NCI-H82 (cell line): ENCODE measurements at regions not wholly inside any gene's neighbourhood (a gene's known extent, or its start where the extent isn't known, plus 50 kb on each side); places are given as distances from the start of the nearest gene placed in this dataset.

Experiments
- DNase-seq: peaks from one replicate; lab custom pipeline; 2025; lab: John Stamatoyannopoulos, UW

DNA sequence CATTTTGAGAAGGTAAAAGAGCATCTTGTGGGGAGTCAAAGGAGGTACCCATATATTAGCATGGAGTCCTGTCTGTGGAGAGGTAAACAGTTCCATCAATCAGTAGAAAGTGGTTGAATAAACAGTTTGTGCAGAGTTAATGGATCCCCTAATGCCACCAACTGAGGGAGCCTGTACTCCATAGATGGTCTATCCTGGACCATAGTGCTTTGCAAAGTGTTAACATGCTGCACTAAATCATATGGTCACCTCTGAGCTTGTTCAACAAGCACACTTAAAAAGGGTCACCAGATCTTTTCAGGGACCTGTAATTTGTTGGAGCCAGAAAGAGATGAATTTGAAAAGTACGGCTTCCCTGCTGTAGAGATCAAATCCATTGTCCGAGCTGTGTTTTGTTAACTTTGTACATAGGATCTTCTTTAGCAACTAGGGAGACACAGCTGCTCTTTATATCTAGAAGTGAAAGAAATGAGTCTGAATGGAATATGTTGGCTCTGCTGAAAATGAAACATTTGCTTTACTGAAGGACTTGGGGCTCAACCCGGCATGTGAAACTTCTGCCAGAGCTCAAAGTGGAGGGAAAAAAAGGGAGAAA lies 366.4 kb downstream of the ETNK1 start:
- no peak for DNase-seq

DNA sequence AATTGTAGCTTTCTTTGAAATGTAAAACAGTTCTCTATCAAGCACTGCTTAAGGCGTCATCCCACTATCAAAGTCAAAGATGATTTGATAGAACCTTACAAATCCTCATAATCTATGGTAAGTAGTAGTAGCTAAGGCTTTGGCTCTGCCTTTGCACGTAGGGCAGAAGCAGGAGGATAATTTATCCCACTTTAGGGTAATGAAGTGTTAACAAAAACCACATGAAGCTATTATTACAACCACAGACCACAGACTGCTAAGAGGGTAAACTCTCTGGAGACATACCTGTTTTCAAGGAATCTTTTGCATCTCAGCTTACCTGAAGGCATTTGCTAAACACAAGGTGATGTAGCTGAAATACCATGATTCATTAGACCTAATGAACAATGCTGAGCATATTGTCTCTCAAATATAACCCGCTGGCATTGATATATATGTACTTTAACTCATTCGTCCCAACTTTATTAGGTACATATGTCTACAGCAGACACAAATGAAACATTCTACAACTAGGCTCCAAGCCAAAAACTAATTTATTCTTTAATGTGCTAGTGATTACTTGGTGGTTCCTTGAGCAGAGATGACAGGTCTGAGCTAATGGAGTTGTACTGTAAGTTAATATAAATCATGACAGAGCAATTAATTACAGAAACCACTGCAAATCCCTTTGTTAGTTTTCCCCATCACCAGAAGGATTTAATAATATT lies 368.8 kb downstream of the ETNK1 start:
- DNase-seq, result no peak

DNA sequence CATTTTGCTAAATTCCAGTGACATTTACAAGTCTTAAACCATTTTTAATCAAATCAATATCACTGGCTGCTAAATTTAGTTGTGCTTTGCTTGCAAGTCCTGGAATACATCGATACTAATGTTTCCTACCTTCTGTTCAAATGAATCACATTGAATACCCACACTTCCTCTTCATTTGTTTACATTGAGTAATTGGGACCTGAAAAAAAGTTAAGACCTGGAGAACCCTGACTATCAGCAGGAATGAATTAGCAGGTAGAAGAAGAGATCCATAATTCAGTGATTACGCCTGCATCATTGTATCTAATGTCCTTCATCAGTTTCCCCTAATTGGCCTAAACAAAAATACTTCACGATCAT lies 369.3 kb downstream of the ETNK1 start:
- DNase-seq, result no peak

DNA sequence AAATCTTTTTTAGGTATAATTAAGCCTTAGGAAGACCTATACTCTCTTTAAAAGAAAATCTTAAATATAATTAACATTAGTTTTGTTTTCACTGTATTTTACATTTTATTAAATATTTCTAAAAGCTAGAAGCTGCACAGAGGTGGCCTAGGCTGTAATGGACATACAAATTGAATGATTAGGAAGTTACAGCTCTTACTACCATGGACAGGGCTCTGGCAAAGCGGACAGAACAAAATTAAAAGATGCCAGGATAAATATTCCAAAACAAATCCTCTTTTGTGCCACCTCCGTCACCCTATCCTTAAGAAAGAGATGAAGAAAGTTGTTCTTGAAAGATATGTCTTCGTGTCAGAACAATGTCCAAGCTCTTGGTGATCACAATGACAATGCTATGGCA lies 376.5 kb downstream of the ETNK1 start:
- DNase-seq, result no peak

DNA sequence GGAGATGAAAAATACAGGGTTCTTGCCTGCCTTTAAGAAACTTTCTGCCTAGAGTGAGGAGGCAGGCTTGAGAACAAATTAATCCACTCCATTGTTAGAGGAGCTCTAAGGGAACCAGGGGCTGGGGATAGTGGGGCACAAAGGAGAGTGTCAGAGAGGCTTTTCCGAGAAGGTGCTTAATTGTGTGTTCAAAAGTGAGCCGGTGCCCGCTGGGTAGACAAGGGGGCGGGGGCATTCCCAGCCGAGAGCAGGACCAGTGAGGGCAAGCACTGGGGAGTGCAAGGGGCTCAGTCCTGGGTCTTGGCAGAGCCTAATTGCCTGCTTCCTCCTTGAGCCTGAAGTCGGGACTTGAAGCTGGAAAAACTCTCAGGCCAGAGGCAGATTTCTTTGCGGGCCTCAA lies 377.4 kb downstream of the ETNK1 start:
- DNase-seq, result no peak

DNA sequence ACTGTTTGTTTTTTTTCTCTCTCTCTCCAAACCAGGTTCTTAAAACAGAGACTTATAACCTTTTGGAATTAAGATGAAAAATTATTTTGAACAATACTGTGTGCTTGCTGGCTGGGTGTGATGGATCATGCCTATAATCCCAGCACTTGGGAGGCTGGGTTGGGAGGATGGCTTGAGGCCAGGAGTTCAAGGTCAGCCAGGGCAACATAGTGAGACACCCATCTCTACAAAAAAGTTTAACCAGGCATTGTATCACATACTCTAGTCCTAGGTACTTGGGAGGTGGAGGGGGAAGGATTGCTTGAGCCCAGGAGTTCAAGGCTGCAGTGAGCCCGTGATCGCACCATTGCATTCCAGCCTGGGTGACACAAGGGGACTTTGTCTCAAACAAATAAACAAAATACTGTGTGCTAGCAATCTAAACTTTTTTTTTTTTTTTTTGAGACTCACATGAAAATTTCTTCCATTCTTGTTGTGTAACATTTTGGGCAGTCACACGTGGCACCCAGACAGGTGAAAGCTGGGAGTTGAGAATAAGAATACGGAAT lies 379.6 kb downstream of the ETNK1 start:
- no peak for DNase-seq

DNA sequence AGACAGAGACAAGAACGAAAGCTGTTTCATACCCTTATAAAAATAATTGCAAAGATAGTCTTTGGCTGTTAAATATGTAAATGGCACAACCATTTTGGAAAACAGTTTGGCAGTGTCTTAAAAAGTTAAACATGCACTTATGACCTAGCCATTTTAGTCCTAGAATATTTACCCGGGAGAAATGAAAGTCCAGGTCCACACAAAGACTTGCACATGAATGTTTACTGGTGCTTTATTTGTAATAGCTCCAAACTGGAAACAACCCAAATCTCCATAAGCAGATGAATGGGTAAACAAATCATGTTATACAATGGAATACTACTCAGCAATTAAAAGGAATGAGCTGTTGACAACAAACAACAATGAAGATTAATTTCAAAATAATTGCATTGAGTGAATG lies 380.4 kb downstream of the ETNK1 start:
- no peak for DNase-seq

DNA sequence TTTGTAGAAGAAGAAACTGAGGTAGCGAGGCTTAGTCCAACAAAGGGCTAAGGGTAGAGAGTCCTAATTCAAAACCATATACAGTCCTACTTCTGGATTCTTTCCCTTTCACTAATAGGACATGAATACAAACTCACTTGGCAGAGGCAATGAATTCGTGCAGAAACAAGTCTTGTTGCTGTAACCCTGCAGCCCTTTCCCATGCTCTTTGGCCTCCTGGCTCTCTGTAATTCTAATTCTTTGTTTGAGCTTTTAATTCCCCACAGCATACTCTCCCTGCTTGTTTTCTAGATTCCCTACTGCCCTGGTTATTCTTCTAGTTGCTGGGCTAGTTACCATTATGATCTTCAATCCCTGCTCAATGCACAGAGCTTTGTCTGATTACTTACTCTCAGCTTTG lies 381.4 kb downstream of the ETNK1 start:
- DNase-seq, result no peak

DNA sequence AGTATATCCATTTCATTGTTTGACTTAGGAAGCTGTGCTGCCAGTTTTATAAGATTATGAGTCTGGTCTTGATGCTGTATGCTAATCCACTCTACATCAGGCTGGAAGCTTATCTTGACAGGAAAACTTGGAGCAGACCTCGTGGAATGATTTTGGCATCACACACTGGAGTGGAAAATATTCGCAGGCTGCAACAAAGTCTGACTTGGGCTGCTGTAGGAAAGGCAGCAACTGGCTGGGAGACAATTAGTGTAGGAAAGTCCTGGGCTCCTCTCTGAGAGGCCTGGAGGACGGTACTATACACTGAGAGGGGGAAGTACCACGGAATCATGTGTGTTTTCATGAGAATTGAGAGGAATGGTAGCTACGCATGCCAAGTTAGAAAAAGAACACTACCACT lies 383.7 kb downstream of the ETNK1 start:
- DNase-seq, result peak; percentile 50

DNA sequence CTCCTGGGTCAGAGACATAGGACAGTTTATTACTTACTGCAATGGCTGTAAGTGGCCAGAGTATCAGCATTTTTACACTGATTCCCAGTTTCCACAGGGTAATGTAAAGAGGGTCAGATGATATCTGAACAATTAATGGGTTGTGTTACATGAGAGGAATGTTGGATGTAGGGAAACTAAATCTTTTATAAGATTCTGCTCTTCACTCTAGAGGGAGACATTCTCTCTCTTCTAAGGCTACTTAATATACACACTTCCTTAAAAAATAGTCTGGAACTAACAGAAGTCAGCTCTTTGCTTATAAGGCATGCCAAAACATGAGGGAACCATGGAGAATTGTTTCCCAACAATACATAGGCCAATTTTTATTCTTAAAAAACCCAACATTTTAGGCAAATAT lies 389.8 kb downstream of the ETNK1 start:
- no peak for DNase-seq

DNA sequence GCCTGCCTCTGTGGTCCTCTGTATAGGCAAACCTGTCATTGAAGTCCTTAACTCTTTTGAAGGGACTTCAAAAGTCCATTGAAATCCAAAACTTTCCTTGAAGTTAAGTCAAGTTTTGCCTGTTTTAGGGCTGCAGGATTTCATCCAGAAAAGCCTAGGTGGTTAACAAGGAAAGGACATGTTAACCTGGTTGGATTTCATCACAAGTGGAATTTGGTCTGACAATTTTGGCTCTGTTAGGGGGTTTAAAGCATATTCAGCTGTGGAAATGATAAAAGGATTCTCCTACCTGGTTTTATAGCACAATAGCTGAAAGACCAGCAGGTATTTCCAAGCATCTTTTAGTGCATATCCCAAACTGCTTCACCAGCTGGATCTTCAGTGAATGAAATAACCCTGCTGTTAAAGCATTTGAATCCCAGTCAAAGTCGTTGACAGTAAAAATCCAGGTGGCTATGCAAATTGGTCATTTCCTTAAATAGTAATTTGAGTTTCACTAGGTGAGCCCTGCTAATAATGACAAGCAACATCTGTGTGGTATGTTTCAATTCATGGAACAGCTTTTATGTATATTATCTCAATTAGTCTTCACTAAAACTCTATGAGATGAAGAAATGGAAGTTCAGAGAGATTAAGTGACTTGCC lies 400.5 kb downstream of the ETNK1 start:
- DNase-seq, result no peak

DNA sequence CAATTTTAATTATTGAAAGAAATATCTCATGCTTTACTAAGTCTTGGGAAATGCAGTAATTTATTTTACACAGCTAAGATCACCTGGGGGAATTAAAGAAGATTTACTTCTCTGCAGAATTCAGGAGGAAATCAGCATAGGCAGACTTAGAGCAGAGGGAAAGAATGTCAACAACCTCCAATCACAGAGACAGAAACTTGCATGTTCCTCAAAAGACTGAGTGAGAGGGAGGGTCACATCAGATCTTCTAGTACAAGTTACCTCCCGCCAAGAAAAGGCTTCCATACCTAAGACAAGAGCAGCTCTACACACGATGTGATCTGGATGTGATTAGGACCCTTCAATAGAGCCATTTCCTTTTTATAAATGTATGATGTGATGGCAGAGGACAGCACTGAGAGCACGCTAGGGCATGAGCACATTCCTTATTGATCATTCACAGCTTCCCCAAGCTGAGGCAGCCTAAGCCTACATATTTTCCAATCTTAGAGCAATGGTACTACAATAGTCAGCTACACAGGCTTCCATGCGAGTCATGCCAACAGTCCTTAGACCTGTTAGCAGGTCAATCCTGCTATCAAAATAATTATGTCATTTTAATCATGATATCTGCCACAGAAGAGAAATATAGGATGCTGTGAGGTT lies 403.3 kb downstream of the ETNK1 start:
- DNase-seq, result no peak

DNA sequence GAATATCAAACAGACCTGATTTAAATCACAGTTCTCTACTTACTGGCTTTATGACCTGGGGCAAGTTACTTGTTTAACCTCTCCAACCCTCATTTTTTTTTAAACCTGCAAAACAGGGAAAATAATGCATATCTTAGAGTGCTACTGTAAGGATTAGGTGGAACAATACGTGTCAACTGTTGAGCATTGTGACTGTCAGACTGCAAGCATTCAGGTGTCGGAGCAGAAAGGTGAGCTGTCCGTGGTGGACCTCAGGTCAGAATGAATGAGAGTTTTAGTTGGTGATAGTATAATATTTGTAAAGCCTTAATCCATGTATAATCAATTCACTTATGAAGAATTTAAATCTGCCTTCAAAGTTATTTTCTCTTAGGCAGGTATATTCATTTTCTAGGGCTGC lies 404.2 kb downstream of the ETNK1 start:
- DNase-seq, result no peak

DNA sequence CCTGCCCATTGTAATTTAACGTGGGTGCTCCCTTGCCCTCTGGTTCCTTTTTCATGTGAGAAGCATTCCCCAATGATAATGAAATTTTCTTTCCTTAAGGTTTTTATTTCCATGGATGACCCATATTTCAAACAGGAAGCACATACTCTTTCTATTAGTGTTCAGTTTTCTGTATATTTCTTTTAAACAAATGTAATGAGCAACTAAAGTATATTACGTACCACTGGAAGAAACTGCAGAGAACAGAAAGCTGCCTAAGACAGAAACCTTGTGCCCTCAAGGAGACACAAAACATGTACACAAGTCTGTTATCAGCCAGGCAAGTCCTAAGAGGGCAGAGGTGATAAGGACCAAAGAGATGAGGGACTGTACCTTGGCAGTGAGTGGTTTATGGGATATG lies 414.9 kb downstream of the ETNK1 start:
- no peak for DNase-seq

DNA sequence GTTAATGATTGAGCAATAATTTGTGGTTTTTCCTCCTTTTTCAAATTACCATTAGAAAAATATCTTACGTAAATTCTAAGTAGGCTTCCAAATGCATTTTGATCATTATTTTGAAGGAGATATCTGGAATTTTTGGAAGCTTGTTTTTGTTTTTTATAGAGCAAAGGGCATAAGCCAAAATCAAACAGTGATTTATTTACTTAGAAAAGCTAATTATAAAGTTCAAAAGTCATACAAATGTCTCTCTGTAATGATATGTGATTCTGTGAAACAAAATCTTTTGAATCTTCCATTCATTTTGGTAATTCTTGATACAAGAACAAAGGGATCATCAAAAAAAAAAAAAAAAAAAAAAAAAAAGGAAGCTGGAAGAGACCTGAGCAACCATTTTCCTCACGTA lies 416.8 kb downstream of the ETNK1 start:
- DNase-seq, result no peak

DNA sequence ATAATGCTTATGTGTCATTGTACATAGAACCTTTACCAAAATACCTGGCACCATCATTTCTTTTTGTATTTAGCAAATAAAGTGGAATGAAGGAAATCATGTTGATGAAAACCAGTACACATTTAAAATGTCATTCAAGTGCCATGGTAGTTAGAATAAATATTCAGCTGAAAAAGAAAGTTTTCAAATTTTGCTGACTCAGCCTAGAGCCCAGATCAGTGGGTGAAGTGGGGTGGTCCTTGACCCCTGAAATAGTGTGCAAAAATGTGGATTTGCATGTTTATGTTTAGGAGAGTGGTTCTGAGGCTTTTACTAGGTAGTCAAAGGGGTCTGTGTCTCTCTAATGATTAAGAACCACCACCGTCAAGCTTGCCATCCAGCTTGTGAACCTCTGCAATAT lies 418.7 kb downstream of the ETNK1 start:
- DNase-seq, result no peak

DNA sequence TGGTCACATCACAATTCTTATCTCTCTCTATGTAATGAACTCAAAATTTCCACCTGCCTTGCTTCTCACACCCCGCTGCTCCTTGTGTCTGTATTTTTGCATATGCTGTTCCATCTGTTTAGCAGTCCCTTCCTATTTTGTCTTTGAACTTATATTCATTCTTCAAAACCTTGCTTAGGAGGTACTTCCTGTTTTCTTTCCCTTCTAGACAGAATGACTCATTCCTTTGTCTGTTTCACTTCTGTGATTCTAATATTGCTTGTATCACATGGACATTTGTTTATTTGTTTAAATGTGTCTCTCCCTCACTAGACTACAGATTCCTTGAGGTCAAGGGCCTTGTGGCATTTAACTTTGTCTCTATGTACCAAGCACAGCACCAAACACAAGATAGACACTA lies 424.2 kb downstream of the ETNK1 start:
- DNase-seq, result no peak

DNA sequence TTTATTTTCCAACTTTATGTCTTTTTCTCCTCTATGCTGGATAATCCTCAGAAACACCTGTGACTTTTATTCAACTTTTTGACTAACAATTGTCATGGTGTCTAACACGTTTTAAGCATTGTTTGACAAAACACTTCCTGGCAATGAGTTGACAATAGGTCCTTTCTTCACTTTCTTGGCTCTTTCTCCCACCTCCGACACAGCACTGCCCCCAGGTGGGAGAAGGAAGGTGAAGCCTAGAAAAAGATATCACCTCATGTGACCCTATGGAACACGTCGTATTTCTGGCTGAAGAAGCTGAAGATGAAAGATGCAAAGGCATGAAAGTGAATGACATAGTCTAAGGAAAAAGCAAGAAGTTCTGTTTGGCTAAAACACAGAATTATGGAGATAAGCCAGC lies 430.0 kb downstream of the ETNK1 start:
- DNase-seq, result peak; percentile 69

DNA sequence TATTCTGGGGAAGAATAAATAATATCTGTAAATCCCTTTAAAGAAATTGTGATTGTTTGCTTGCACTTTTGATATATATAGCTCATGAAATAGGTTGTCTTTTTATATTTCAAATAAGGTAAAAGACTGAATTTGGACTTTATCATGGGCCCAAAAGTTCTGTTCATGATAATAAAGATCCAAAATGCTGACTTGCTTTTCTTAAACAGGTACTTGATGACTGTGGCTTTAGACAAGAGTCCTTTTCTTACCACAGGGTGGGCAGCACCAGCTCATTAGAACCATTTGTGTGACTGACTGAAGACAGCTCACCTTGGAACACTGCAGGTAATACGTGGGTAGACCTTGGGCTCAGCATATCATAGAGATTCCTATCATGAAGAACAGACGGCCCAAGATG lies 432.6 kb downstream of the ETNK1 start:
- DNase-seq, result no peak

DNA sequence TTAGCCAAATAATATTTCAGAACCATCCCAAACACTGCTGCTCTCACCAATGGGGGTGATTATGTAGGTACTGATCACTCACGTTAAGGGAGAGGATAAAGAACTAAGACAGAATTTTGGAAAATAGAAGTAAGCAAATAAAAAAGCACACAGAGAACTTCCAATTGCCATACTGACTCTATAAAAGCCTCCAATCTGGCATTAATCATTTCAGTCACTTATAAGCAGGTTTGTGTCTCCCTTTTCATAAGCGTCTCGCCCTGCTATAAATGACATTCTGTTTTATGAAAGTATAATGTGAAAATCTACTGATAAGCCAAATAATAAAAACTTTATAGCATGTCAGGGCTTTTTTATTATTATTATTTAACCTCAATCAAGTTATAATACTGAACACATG lies 435.2 kb downstream of the ETNK1 start:
- no peak for DNase-seq

DNA sequence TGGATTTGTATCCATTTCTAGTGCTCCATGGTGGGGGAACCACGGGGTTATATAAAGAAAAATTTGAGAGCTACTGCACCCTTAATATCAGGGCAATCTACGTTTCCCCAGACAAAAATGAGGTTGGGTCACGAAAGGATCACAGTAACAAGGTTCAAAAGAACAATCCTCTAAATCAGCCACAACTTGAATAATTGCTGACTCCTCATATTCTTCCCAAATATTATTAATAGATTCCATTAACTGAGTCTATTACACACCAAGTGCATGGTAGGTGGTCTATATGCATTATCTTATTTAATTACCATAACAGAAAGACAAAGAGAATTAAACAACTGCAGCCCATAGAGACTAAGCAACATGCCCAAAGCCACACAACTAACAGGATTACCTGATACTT lies 438.2 kb downstream of the ETNK1 start:
- no peak for DNase-seq

DNA sequence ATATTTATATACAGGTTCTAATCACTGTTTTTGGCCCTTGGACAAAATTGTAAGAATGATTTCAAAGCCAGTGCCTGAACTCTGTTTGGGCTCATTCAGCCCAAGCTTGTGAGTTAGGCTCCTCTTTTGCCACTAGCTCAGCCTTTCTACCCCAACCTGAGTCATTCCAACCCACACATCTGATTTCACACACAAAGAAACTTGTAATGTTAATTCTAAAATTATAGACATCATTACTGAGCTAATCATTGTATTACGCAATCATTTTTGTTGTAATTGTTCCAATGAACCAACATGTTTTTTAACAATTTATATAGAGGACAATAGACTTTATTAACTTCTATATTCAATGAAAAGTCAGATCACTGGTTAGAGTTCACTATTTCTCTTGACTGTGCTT lies 441.1 kb downstream of the ETNK1 start:
- DNase-seq, result no peak

DNA sequence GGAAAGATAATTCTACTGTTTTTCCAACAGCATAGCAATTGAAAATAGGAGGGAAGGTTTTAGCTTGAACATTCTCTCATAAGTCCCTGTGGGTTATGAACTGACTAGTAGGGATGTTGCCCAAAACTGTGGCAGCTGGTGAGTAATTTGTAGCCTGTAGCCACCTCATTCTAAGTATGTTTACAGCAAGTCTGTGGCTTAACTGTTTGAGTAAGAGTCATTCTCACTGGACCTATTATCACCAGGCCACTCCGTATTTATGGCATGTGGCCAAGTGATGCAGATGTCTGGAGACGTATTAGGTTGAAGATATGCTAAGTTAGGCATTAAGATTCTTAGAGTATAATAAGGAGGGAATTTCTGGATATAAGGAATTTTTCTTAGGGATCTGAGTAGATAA lies 458.3 kb downstream of the ETNK1 start:
- DNase-seq, result peak; percentile 92
